Stimulated activated CD4-positive, alpha-beta T cell treated with anti-CD3 and anti-CD28 coated beads, Interleukin-1b, Interleukin-23, amount 100 ng/mL, for 24 hours (primary cell): ENCODE measurements at regions not wholly inside any gene's neighbourhood (a gene's known extent, or its start where the extent isn't known, plus 50 kb on each side); places are given as distances from the start of the nearest gene placed in this dataset.

Source experiments
- DNase-seq, 4 experiments: peaks; one replicate each; pipeline ENCODE4 v3.0.0-alpha.2; 2020; ENCODE audit warnings: low read depth in 4 of 4, low spot score in 1 of 4

DNA sequence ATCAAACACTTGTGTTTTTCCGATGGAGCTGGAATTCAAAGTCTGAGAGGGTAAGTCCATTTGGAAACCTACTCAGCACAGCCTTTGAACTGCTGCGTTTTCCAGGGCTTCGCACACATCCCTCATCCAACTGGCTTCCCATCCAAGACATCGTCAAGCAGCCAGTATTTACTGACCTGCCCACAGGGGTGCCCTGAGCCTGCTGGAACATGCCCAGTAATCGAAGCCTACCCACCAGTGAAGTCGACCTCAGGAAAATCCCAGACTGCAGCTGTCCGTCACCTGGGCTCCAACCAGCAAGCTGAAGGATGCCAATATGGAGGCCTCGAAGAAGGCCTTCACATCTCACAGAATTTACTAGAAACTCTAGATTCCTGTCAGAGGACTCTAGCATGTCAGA lies 261.6 kb downstream of the PLPP3 start:
- no peak for DNase-seq

- DNase-seq = no peak
Observed at GRCh38 chr1:56315293-56315942, 263.9 kb downstream of the PLPP3 start.

DNA sequence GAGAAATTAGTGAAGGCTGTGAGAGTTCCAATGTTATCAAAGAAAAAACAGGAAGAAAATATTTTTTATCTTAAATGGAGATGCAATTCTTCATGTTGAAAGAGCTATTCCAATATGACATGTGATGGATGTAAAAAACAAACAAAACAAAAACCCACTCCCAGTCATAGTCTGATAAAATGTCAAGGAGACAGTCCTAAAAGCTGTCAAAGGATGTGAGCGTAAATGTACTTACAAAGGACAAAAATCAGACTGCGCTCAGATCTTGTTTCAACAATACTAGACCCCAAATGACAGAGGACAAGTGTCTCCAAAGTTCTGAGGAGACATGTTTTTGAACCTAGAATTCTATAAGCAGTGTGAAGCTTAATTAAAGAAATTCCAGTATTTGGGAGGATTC lies 265.8 kb downstream of the PLPP3 start:
- no peak for DNase-seq

GRCh38 chr1:56311766-56312165 lies 267.6 kb downstream of the PLPP3 start:
- DNase-seq = no peak

- DNase-seq = no peak
Observed at GRCh38 chr1:56310945-56311344, 268.4 kb downstream of the PLPP3 start.

DNA sequence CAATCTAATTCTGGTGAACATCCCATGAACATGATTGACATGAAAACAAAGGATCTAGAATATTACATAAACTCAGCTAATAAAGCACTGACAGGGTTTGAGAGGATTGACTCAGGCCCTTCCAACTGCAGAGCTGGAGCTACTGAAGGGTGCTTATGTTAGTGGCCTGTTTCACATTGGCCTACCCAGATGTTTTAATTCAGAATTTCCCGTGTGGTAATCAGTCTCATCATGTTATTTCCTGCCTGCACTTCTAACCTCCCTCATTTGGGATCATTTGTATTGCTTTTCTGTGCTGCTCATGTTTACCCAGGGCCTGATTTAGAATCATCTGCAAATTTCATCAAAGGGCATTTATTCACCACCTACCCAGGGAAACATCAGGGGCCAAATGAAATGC lies 270.3 kb downstream of the PLPP3 start:
- DNase-seq = no peak

GRCh38 chr1:56304975-56305374 lies 274.4 kb downstream of the PLPP3 start:
- no peak for DNase-seq

DNA sequence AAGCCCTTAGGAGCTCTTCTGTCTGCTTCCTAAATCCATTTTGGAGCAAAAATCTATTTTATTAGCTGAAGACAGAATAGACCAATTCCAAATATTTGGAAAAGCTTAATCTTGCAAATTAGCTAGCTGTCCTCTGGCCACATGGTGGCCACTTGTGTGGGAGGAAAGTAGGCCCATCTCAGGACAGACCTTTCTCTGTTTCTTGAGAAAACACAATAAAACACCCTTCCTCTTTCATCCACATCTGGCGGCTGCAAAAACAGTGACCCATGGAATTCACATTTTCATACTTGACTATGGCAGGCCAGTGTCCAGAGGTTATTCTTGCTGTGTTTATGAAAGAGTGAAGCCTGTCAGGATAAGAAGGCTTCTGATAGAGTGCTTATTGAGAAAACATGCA lies 275.6 kb downstream of the PLPP3 start:
- DNase-seq = no peak

DNA sequence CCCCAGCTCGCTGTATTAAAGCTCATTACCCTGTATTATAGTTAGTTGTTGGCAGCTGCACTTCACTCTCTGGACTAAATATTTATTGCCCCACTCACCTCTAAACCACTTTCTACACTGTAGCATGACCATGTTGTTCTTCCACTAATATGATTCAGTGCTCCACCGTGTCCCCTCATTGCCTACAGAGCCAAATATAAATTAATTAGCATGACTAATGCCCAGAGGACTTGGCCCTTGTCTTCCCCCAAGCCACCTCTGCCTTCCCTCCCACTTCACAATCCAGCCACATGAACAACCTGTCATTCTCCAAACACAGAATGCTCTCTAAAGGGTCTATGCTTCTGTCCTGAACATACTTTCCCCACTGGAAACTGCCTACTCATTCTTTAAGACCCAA lies 276.5 kb downstream of the PLPP3 start:
- DNase-seq = no peak

GRCh38 chr1:56301791-56302190 lies 277.6 kb downstream of the PLPP3 start:
- DNase-seq = no peak

DNA sequence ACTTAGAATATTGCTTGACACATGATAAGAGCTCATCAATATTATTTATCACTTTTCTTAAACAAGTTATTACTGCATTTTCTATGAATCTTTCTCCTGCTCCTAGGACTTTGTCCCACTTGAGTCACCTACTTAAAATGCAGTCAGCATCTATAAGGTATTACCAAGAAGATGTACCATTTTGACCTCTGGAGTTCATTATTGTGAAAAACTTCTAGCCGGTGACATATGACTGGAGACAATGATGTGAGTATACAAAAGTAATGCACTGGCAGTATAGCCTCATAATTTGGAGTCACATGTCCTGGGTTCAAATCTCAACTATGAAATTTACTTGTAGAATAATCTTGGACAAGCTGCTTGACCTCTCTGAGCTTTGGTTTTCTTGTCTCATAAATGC lies 278.5 kb downstream of the PLPP3 start:
- DNase-seq = no peak

DNA sequence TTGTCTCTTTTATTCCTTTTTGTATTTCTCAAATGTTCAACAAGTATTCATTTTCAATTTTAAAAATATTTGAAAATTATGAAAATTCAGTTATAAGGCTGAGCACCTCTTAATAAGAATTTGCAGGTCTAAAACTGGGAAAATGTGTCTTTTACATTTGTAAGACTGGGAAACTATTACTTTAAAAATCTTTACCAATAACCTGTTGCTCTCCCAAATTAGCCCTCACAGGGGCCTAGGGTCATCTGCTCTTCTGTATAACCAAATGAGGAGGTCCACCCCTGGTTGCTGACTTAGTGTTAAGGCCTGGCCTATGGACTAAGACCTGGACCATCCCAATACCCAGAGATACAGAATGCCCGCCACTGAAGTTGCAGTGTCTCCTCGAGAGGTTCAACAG lies 280.5 kb downstream of the PLPP3 start:
- no peak for DNase-seq

- no peak for DNase-seq
Observed at GRCh38 chr1:56297904-56298303, 281.5 kb downstream of the PLPP3 start.

DNA sequence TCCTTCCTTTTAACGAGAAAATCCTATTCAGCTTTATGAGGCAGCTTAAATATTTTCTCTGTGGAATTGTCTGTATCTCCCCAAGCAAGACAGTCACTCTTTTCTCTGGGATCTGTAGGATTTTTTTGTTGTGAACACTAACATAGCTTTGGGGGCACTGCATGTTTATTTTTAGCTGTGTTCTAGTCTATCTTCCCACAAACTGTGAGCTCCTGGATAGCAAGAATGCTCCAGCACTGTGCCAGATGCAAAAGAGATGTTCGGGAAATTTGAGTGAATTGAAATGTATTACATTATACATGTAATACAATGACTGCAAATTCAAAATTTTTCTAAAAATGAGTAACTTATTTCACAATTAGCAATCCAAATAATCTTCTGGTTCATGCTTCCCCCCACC lies 282.2 kb downstream of the PLPP3 start:
- no peak for DNase-seq

GRCh38 chr1:56295949-56296929 lies 283.1 kb downstream of the PLPP3 start:
- DNase-seq = no peak

DNA sequence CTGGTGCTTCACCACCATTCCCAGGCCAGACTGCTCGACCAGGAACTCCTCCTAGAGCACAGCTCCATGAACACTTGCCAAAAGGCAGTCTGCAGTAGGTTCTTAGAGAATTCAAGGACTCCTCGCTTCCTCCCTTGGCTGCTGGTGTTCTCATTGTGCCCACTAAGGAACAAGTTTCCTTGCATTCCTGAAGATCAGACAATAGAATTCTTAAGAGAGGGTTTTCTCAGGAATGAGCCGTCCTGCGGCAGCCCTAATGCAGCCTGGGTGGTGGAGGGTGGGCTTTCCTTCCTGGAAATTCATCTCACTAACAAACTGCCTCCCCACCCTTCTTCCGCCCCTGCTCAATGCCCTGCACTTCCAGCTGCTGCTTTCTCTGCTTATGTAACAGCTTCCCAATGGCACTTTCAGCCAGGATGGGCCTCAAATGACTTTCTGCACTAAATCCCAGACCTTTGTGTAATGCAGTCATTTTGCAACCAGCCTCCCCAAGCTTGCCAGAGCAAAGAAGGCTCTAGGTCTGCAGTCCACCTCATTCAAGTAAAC lies 287.9 kb downstream of the PLPP3 start:
- no peak for DNase-seq

GRCh38 chr1:56289260-56289659 lies 290.1 kb downstream of the PLPP3 start:
- no peak for DNase-seq

- DNase-seq = no peak
Observed at GRCh38 chr1:56287721-56288120, 291.6 kb downstream of the PLPP3 start.

DNA sequence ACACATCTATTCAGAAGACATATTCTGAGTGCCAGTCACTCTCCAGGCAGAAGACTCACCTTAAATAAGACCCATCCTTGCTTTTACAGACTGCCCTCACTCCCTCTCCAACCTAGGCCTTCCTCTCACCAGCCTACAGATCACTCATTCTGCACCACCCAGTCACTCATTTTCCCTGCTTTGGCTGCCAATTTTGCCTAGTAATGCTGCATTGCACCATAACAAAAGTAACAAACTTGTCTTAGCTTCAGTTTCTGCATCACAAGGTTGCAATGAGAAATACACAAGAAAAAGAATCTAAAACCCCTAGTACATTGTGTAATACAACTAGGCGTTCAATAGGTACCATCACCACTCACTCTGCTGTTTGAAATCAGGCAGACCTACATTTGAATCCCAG lies 292.4 kb downstream of the PLPP3 start:
- no peak for DNase-seq

DNA sequence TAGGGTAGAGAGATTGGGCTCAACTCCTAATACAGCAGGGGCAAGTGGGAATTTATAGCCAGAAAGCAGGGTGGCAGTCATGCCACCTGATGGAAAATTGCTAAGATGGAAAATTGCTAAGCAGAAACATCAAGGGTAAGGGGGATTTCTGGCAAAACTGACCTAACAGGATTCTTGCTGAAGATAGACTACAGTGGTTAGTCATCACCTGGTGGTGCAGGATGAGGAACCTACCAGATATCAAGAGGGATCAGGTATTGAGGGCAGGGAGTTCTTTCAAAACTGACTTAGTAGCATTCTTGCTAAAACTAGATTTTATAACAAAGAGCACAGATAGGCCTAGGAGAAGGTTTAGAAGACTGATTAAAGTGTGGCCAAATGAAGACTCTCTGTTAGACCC lies 292.9 kb downstream of the PLPP3 start:
- no peak for DNase-seq

GRCh38 chr1:56285554-56286402 lies 293.6 kb downstream of the PLPP3 start:
- no peak for DNase-seq
